Fibroblast of gingiva (primary cell): ENCODE measurements at regions not wholly inside any gene's neighbourhood (a gene's known extent, or its start where the extent isn't known, plus 50 kb on each side); places are given as distances from the start of the nearest gene placed in this dataset.
"Not testable (repeated sequence)": the region's sequence is repeated elsewhere in the genome, so short reads cannot be mapped to it uniquely, and the experiment has no call there.

ENCODE experiments used
- DNase-seq: peaks from one replicate; pipeline ENCODE4 v3.0.0-alpha.2; 2011; ENCODE audit warnings: low read depth

- DNase-seq, result no peak
These were observed 226.5 kb downstream of the GATA3 start for GRCh38 chr10:8280946-8281345.

GRCh38 chr10:8282340-8282739 is 227.9 kb downstream of the GATA3 start:
- no peak for DNase-seq

- no peak for DNase-seq
These were observed 228.8 kb downstream of the GATA3 start for GRCh38 chr10:8283166-8283905.

- no peak for DNase-seq
These were observed 229.5 kb downstream of the GATA3 start for GRCh38 chr10:8283986-8284385.

GRCh38 chr10:8285970-8286369 is 231.5 kb downstream of the GATA3 start:
- not testable (repeated sequence) for DNase-seq

- no peak for DNase-seq
These were observed 234.1 kb downstream of the GATA3 start for GRCh38 chr10:8288600-8288999.

GRCh38 chr10:8289186-8289924 is 234.9 kb downstream of the GATA3 start:
- DNase-seq, result no peak

- DNase-seq, result no peak
These were observed 240.3 kb downstream of the GATA3 start for GRCh38 chr10:8294779-8295178.

GRCh38 chr10:8295311-8295710 is 240.8 kb downstream of the GATA3 start:
- DNase-seq, result no peak

GRCh38 chr10:8296090-8296733 is 241.7 kb downstream of the GATA3 start:
- no peak for DNase-seq

GRCh38 chr10:8296734-8297101 is 242.2 kb downstream of the GATA3 start:
- no peak for DNase-seq

- DNase-seq, result no peak
These were observed 242.6 kb downstream of the GATA3 start for GRCh38 chr10:8297107-8297506.

GRCh38 chr10:8297959-8298358 is 243.5 kb downstream of the GATA3 start:
- DNase-seq, result no peak

- no peak for DNase-seq
These were observed 244.5 kb downstream of the GATA3 start for GRCh38 chr10:8298896-8299570.

GRCh38 chr10:8300925-8301324 is 246.4 kb downstream of the GATA3 start:
- no peak for DNase-seq

GRCh38 chr10:8301333-8301732 is 246.8 kb downstream of the GATA3 start:
- no peak for DNase-seq

GRCh38 chr10:8301831-8302230 is 247.3 kb downstream of the GATA3 start:
- DNase-seq, result no peak

- DNase-seq, result no peak
These were observed 248.1 kb downstream of the GATA3 start for GRCh38 chr10:8302565-8302964.

GRCh38 chr10:8304861-8305260 is 250.4 kb downstream of the GATA3 start:
- no peak for DNase-seq

- DNase-seq, result no peak
These were observed 251.6 kb downstream of the GATA3 start for GRCh38 chr10:8305876-8306652.

- DNase-seq, result no peak
These were observed 252.3 kb downstream of the GATA3 start for GRCh38 chr10:8306685-8307364.
